Activated CD4-positive, alpha-beta memory T cell treated with anti-CD3 and anti-CD28 coated beads, Interleukin-2, amount 10 ng/mL, durations not matched to agents 7 days and 5 days (primary cell): ENCODE measurements at regions not wholly inside any gene's neighbourhood (a gene's known extent, or its start where the extent isn't known, plus 50 kb on each side); places are given as distances from the start of the nearest gene placed in this dataset.

ENCODE experiments used
- CTCF ChIA-PET: fragments of 350-600 bp; sonication (Branson Sonifier 250); formaldehyde crosslinking; loops from one replicate; lab custom pipeline; 2021; ENCODE audit warnings: antibody characterized with exemption, inconsistent platforms; lab: Charles Lee
- POLR2A ChIA-PET: fragments of 350-600 bp; sonication (Branson Sonifier 250); formaldehyde crosslinking; loops from one replicate; lab custom pipeline; 2021; ENCODE audit warnings: antibody characterized with exemption; lab: Charles Lee
- DNase-seq: peaks from one replicate; pipeline ENCODE4 v3.0.0-alpha.2; 2020
- H3K27ac Mint-ChIP-seq: one replicate; pipeline ENCODE4 v1.8.0; 2021; ENCODE audit warnings: mild to moderate bottlenecking, mixed read lengths
- H3K27me3 Mint-ChIP-seq: one replicate; pipeline ENCODE4 v1.8.0; 2021; ENCODE audit warnings: mixed read lengths
- H3K36me3 Mint-ChIP-seq: one replicate; pipeline ENCODE4 v1.8.0; 2021; ENCODE audit warnings: low read depth, mixed read lengths
- H3K4me1 Mint-ChIP-seq: one replicate; pipeline ENCODE4 v1.8.0; 2021; ENCODE audit warnings: mixed read lengths
- H3K4me3 Mint-ChIP-seq: one replicate; pipeline ENCODE4 v1.8.0; 2021; ENCODE audit warnings: mild to moderate bottlenecking, mixed read lengths
- H3K9me3 Mint-ChIP-seq: one replicate; pipeline ENCODE4 v1.8.0; 2021; ENCODE audit warnings: mixed read lengths

GRCh38 chr10:113302062-113302461, 250.8 kb upstream of the HABP2 start:
- POLR2A ChIA-PET, result no interaction called here
- Mint-ChIP-seq H3K4me3 (no peak overlapping the region), H3K27me3 (peaks cover 11% of the 10 kb centered on the region), H3K36me3 (no peaks in the 10 kb centered on the region), H3K9me3 (no peaks in the 10 kb centered on the region), H3K4me1 (no peaks in the 10 kb centered on the region), H3K27ac (no peak overlapping the region)
- CTCF ChIA-PET, result no interaction called here
- DNase-seq, result no peak

GRCh38 chr10:113303544-113304146, 249.2 kb upstream of the HABP2 start:
- H3K9me3 Mint-ChIP-seq, result no peaks in the 10 kb centered on the region
- no peak for DNase-seq
- no peak overlapping the region for H3K4me3 Mint-ChIP-seq
- H3K36me3 Mint-ChIP-seq, result no peaks in the 10 kb centered on the region
- CTCF ChIA-PET, result no interaction called here
- peaks cover 11% of the 10 kb centered on the region for H3K27me3 Mint-ChIP-seq
- POLR2A ChIA-PET, result no interaction called here
- H3K27ac Mint-ChIP-seq, result no peak overlapping the region
- no peaks in the 10 kb centered on the region for H3K4me1 Mint-ChIP-seq

GRCh38 chr10:113304726-113305125, 248.1 kb upstream of the HABP2 start:
- Mint-ChIP-seq H3K27ac (no peak overlapping the region), H3K36me3 (no peaks in the 10 kb centered on the region)

GRCh38 chr10:113305871-113306270, 247.0 kb upstream of the HABP2 start:
- H3K36me3 Mint-ChIP-seq, result no peaks in the 10 kb centered on the region
- no peaks in the 10 kb centered on the region for H3K4me1 Mint-ChIP-seq
- no peaks in the 10 kb centered on the region for H3K9me3 Mint-ChIP-seq
- ChIA-PET POLR2A (no interaction called here), CTCF (no interaction called here)
- no peaks in the 10 kb centered on the region for H3K27me3 Mint-ChIP-seq
- DNase-seq, result no peak
- H3K27ac Mint-ChIP-seq, result no peak overlapping the region
- no peak overlapping the region for H3K4me3 Mint-ChIP-seq

More at GRCh38 chr10:113304726-113305125, 248.1 kb upstream of the HABP2 start:
- H3K4me3 Mint-ChIP-seq, result no peak overlapping the region
- no peaks in the 10 kb centered on the region for H3K4me1 Mint-ChIP-seq
- POLR2A ChIA-PET, result no interaction called here
- H3K9me3 Mint-ChIP-seq, result no peaks in the 10 kb centered on the region
- CTCF ChIA-PET, result no interaction called here
- no peak for DNase-seq
- H3K27me3 Mint-ChIP-seq, result peaks cover 4% of the 10 kb centered on the region

GRCh38 chr10:113309791-113310190, 243.1 kb upstream of the HABP2 start:
- H3K36me3 Mint-ChIP-seq, result no peaks in the 10 kb centered on the region
- ChIA-PET CTCF (no interaction called here), POLR2A (no interaction called here)
- DNase-seq, result no peak
- H3K27ac Mint-ChIP-seq, result no peak overlapping the region
- no peaks in the 10 kb centered on the region for H3K4me1 Mint-ChIP-seq
- H3K4me3 Mint-ChIP-seq, result no peak overlapping the region
- no peaks in the 10 kb centered on the region for H3K9me3 Mint-ChIP-seq
- no peaks in the 10 kb centered on the region for H3K27me3 Mint-ChIP-seq

- no peak for DNase-seq
- POLR2A ChIA-PET, result no interaction called here
- CTCF ChIA-PET, result no interaction called here
- no peak overlapping the region for H3K4me3 Mint-ChIP-seq
- H3K27me3 Mint-ChIP-seq, result no peaks in the 10 kb centered on the region
- no peaks in the 10 kb centered on the region for H3K4me1 Mint-ChIP-seq
- H3K36me3 Mint-ChIP-seq, result no peaks in the 10 kb centered on the region
- H3K9me3 Mint-ChIP-seq, result no peaks in the 10 kb centered on the region
- H3K27ac Mint-ChIP-seq, result no peak overlapping the region
Measured at GRCh38 chr10:113310347-113310746, 242.5 kb upstream of the HABP2 start.

- POLR2A ChIA-PET, result no interaction called here
- H3K4me1 Mint-ChIP-seq, result no peaks in the 10 kb centered on the region
- CTCF ChIA-PET, result no interaction called here
Measured at GRCh38 chr10:113313048-113313602, 239.7 kb upstream of the HABP2 start.

GRCh38 chr10:113313722-113314121, 239.1 kb upstream of the HABP2 start:
- Mint-ChIP-seq H3K4me3 (no peak overlapping the region), H3K36me3 (no peaks in the 10 kb centered on the region), H3K27me3 (no peaks in the 10 kb centered on the region), H3K9me3 (no peaks in the 10 kb centered on the region), H3K27ac (no peak overlapping the region), H3K4me1 (no peaks in the 10 kb centered on the region)
- no peak for DNase-seq
- ChIA-PET POLR2A (no interaction called here), CTCF (no interaction called here)

More at GRCh38 chr10:113313048-113313602, 239.7 kb upstream of the HABP2 start:
- H3K36me3 Mint-ChIP-seq, result no peaks in the 10 kb centered on the region
- H3K9me3 Mint-ChIP-seq, result no peaks in the 10 kb centered on the region
- no peak overlapping the region for H3K4me3 Mint-ChIP-seq
- no peak for DNase-seq
- H3K27me3 Mint-ChIP-seq, result no peaks in the 10 kb centered on the region
- H3K27ac Mint-ChIP-seq, result no peak overlapping the region

GRCh38 chr10:113316506-113316905, 236.3 kb upstream of the HABP2 start:
- H3K36me3 Mint-ChIP-seq, result no peaks in the 10 kb centered on the region
- no peak overlapping the region for H3K27ac Mint-ChIP-seq
- no peaks in the 10 kb centered on the region for H3K4me1 Mint-ChIP-seq
- H3K27me3 Mint-ChIP-seq, result no peaks in the 10 kb centered on the region
- ChIA-PET CTCF (no interaction called here), POLR2A (no interaction called here)
- no peak overlapping the region for H3K4me3 Mint-ChIP-seq
- DNase-seq, result no peak
- no peaks in the 10 kb centered on the region for H3K9me3 Mint-ChIP-seq

GRCh38 chr10:113317489-113317888, 235.4 kb upstream of the HABP2 start:
- DNase-seq, result no peak
- Mint-ChIP-seq H3K4me1 (no peaks in the 10 kb centered on the region), H3K9me3 (no peaks in the 10 kb centered on the region), H3K27me3 (peaks cover 6% of the 10 kb centered on the region), H3K36me3 (no peaks in the 10 kb centered on the region), H3K4me3 (no peak overlapping the region), H3K27ac (no peak overlapping the region)
- POLR2A ChIA-PET, result no interaction called here
- CTCF ChIA-PET, result no interaction called here

GRCh38 chr10:113319479-113319878, 233.4 kb upstream of the HABP2 start:
- Mint-ChIP-seq H3K27ac (no peak overlapping the region), H3K36me3 (no peaks in the 10 kb centered on the region), H3K4me1 (no peaks in the 10 kb centered on the region), H3K27me3 (peaks cover 9% of the 10 kb centered on the region), H3K4me3 (no peak overlapping the region), H3K9me3 (no peaks in the 10 kb centered on the region)
- CTCF ChIA-PET, result interaction anchor here (1.3 kb wide), 1 partner anchor 244 kb away, joined by 3 read pairs; no protein-coding TSS in a partner anchor
- POLR2A ChIA-PET, result no interaction called here
- DNase-seq, result no peak

- CTCF ChIA-PET, result no interaction called here
- H3K4me3 Mint-ChIP-seq, result no peak overlapping the region
- H3K27me3 Mint-ChIP-seq, result peaks cover 9% of the 10 kb centered on the region
- no peak overlapping the region for H3K27ac Mint-ChIP-seq
- H3K9me3 Mint-ChIP-seq, result no peaks in the 10 kb centered on the region
- H3K36me3 Mint-ChIP-seq, result no peaks in the 10 kb centered on the region
- POLR2A ChIA-PET, result no interaction called here
- no peak for DNase-seq
- H3K4me1 Mint-ChIP-seq, result no peaks in the 10 kb centered on the region
Measured at GRCh38 chr10:113320211-113320610, 232.6 kb upstream of the HABP2 start.

- Mint-ChIP-seq H3K4me3 (no peak overlapping the region), H3K27ac (no peak overlapping the region)
- CTCF ChIA-PET, result no interaction called here
Measured at GRCh38 chr10:113320987-113321386, 231.9 kb upstream of the HABP2 start.

GRCh38 chr10:113322843-113323242, 230.0 kb upstream of the HABP2 start:
- Mint-ChIP-seq H3K9me3 (no peaks in the 10 kb centered on the region), H3K4me1 (peaks cover 4% of the 10 kb centered on the region), H3K36me3 (no peaks in the 10 kb centered on the region), H3K4me3 (no peak overlapping the region), H3K27ac (no peak overlapping the region), H3K27me3 (peaks cover 9% of the 10 kb centered on the region)
- POLR2A ChIA-PET, result no interaction called here
- CTCF ChIA-PET, result no interaction called here
- no peak for DNase-seq

More at GRCh38 chr10:113320987-113321386, 231.9 kb upstream of the HABP2 start:
- H3K9me3 Mint-ChIP-seq, result no peaks in the 10 kb centered on the region
- DNase-seq, result no peak
- no peaks in the 10 kb centered on the region for H3K36me3 Mint-ChIP-seq
- peaks cover under 1% of the 10 kb centered on the region for H3K4me1 Mint-ChIP-seq
- POLR2A ChIA-PET, result no interaction called here
- peaks cover 9% of the 10 kb centered on the region for H3K27me3 Mint-ChIP-seq
